ENCODE measurements at regions not wholly inside any gene's neighbourhood (a gene's known extent, or its start where the extent isn't known, plus 50 kb on each side); places are given as distances from the start of the nearest gene placed in this dataset.

GRCh38 chr13:46498650-46499049 lies 54.3 kb upstream of the LRCH1 start:
- no peak overlapping the region for H3K4me3 ChIP-seq (ENCODE audit: low read depth, low read length)
- ChIA-PET CTCF (no interaction called here), POLR2A (no interaction called here)
- TF ChIP-seq RBAK (tag by site-specific recombination; IDR thresholded peaks at IDR 0.05), result no peak
- no peaks in the 10 kb centered on the region for H3K4me1 ChIP-seq (ENCODE audit: control insufficient read depth, insufficient read depth, low read length)
- no peaks in the 10 kb centered on the region for H3K36me3 ChIP-seq (ENCODE audit: control insufficient read depth in 2 of 2, insufficient read depth in 1 of 2, low read length in 2 of 2)
- no peaks in the 10 kb centered on the region for H3K9me3 ChIP-seq (ENCODE audit: control insufficient read depth, insufficient read depth, low read depth, low read length)
- H3K27ac ChIP-seq (ENCODE audit: extremely low read depth, low read depth, low read length), result no peak overlapping the region

- no peaks in the 10 kb centered on the region for H3K9me3 ChIP-seq (ENCODE audit: control insufficient read depth, insufficient read depth, low read depth, low read length)
- POLR2A ChIA-PET, result no interaction called here
- H3K27ac ChIP-seq (ENCODE audit: extremely low read depth, low read depth, low read length), result no peak overlapping the region
- CTCF ChIA-PET, result interaction anchor here (1.2 kb wide), 1 partner anchor 16 kb away, joined by 3 read pairs; no protein-coding TSS in a partner anchor
- no peaks in the 10 kb centered on the region for H3K4me1 ChIP-seq (ENCODE audit: control insufficient read depth, insufficient read depth, low read length)
- no peak overlapping the region for H3K4me3 ChIP-seq (ENCODE audit: low read depth, low read length)
- no peaks in the 10 kb centered on the region for H3K36me3 ChIP-seq (ENCODE audit: control insufficient read depth in 2 of 2, insufficient read depth in 1 of 2, low read length in 2 of 2)
- TF ChIP-seq ZNF274 (IDR thresholded peaks at IDR 0.05; ENCODE audit: low read length), result no peak
- no peak for TF ChIP-seq ZNF274 (tag by site-specific recombination; IDR thresholded peaks at IDR 0.05; ENCODE audit: borderline replicate concordance)
- TF ChIP-seq ZNF394 (tag by site-specific recombination; IDR thresholded peaks at IDR 0.05; ENCODE audit: borderline replicate concordance), result no peak
- no peak for TF ChIP-seq SCRT1 (tag by site-specific recombination; IDR thresholded peaks at IDR 0.05; ENCODE audit: borderline replicate concordance)
- no peak for TF ChIP-seq ZNF175 (tag by site-specific recombination; IDR thresholded peaks at IDR 0.05)
- TF ChIP-seq ZNF596 (tag by site-specific recombination; IDR thresholded peaks at IDR 0.05), result no peak
- no peak for TF ChIP-seq ZNF768 (tag by site-specific recombination; IDR thresholded peaks at IDR 0.05)
- TF ChIP-seq ZNF23 (tag by site-specific recombination; IDR thresholded peaks at IDR 0.05; ENCODE audit: borderline replicate concordance), result no peak
- TF ChIP-seq ZNF473 (tag by site-specific recombination; IDR thresholded peaks at IDR 0.05), result no peak
- no peak for TF ChIP-seq ZBTB1 (tag by site-specific recombination; IDR thresholded peaks at IDR 0.05)
- TF ChIP-seq ZNF362 (tag by site-specific recombination; IDR thresholded peaks at IDR 0.05), result no peak
- TF ChIP-seq ZNF558 (tag by site-specific recombination; IDR thresholded peaks at IDR 0.05), result no peak
- TF ChIP-seq BCL11A (tag by site-specific recombination; IDR thresholded peaks at IDR 0.05; ENCODE audit: low read depth), result no peak
- no peak for TF ChIP-seq ZNF792 (tag by site-specific recombination; IDR thresholded peaks at IDR 0.05)
- TF ChIP-seq ZNF548 (tag by site-specific recombination; IDR thresholded peaks at IDR 0.05), result no peak
- no peak for TF ChIP-seq ZNF518A (tag by site-specific recombination; conservative IDR thresholded peaks at IDR 0.05; ENCODE audit: low read depth)
- TF ChIP-seq PRDM2 (tag by site-specific recombination; IDR thresholded peaks at IDR 0.05; ENCODE audit: borderline replicate concordance), result no peak
- TF ChIP-seq ZNF701 (tag by site-specific recombination; IDR thresholded peaks at IDR 0.05), result no peak
- no peak for TF ChIP-seq ZBTB21 (tag by site-specific recombination; IDR thresholded peaks at IDR 0.05)
These were observed 56.9 kb upstream of the LRCH1 start for GRCh38 chr13:46496086-46496485.
